HL-60 (cell line): ENCODE measurements at regions not wholly inside any gene's neighbourhood (a gene's known extent, or its start where the extent isn't known, plus 50 kb on each side); places are given as distances from the start of the nearest gene placed in this dataset.

Source experiments
- DNase-seq, 2 experiments: peaks; one replicate each; pipeline ENCODE4 v3.0.0-alpha.2; 2010 to 2020; ENCODE audit warnings: low read depth in 1 of 2, low spot score in 1 of 2
- H3K27ac ChIP-seq: fragments of 250-450 bp; sonication (Bioruptor Pico); replicated peaks from 2 replicates; pipeline ENCODE4 v1.5.1; 2020; ENCODE audit warnings: mild to moderate bottlenecking, moderate library complexity
- H3K27me3 ChIP-seq: fragments of 250-450 bp; sonication (Bioruptor Pico); 2 replicates; pipeline ENCODE4 v1.5.1; 2021; ENCODE audit warnings: mild to moderate bottlenecking, moderate library complexity; ENCODE audit not compliant: insufficient read depth, poor library complexity, severe bottlenecking
- H3K4me3 ChIP-seq: replicated peaks from 2 replicates; pipeline ENCODE4 v1.5.1; 2011; ENCODE audit warnings: mild to moderate bottlenecking, control low read depth, low read length; ENCODE audit not compliant: insufficient read depth
- CTCF ChIP-seq: IDR thresholded peaks from one replicate; pipeline ENCODE4 v1.5.1; 2011; ENCODE audit warnings: low read length, control low read depth, inconsistent platforms; ENCODE audit not compliant: insufficient read depth
- GABPA ChIP-seq: IDR thresholded peaks from 2 replicates; pipeline ENCODE4 v1.6.1; 2012; ENCODE audit warnings: low read depth
- POLR2AphosphoS5 ChIP-seq: IDR thresholded peaks from 2 replicates; pipeline ENCODE4 v1.6.1; 2012; ENCODE audit warnings: low read depth
- SPI1 ChIP-seq: IDR thresholded peaks from 2 replicates; pipeline ENCODE4 v1.6.1; 2012; ENCODE audit warnings: low read depth, mild to moderate bottlenecking, borderline replicate concordance
- TF ChIP-seq, protein P1 (sequence below): IDR thresholded peaks from 2 replicates; pipeline ENCODE4 v1.6.1; 2012; ENCODE audit warnings: low read depth; ENCODE audit not compliant: insufficient replicate concordance

- Histone ChIP-seq H3K27me3 (peaks cover 3% of the 10 kb centered on the region), H3K27ac (no peak overlapping the region), H3K4me3 (no peak overlapping the region)
- no peak for TF ChIP-seq POLR2AphosphoS5
- DNase-seq: no peak
Measured at GRCh38 chr2:7691961-7692656, 774.9 kb downstream of the RNF144A start.

DNA sequence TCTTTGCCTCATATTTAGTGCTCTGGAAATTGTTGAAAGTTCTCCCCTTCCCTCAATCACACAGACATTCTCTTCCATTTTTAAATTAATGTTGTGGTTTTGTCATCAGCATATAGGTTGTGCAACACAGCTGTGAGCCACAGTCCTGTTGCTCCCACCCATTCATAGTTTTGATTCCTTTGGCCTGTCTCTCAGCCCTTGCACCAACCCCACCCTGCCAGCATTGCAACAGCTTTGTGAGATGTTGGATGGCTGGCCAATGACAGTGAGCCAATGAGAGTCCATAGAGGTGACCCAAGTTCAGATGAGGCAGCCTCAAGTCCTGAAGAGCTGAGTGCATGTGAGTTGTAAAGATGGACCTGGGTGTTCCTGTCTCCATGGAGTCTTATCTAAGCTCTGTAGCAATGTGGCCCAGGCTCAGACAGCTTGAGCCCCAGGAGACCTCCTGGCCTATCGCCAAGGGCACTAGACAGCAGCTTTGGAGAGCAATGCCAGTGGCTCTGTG is 775.5 kb downstream of the RNF144A start:
- H3K4me3 ChIP-seq: no peak overlapping the region
- H3K27ac ChIP-seq: no peak overlapping the region
- TF ChIP-seq POLR2AphosphoS5 (no peak), SPI1 (no peak), CTCF (no peak), GABPA (no peak)
- TF ChIP-seq, protein P1, sequence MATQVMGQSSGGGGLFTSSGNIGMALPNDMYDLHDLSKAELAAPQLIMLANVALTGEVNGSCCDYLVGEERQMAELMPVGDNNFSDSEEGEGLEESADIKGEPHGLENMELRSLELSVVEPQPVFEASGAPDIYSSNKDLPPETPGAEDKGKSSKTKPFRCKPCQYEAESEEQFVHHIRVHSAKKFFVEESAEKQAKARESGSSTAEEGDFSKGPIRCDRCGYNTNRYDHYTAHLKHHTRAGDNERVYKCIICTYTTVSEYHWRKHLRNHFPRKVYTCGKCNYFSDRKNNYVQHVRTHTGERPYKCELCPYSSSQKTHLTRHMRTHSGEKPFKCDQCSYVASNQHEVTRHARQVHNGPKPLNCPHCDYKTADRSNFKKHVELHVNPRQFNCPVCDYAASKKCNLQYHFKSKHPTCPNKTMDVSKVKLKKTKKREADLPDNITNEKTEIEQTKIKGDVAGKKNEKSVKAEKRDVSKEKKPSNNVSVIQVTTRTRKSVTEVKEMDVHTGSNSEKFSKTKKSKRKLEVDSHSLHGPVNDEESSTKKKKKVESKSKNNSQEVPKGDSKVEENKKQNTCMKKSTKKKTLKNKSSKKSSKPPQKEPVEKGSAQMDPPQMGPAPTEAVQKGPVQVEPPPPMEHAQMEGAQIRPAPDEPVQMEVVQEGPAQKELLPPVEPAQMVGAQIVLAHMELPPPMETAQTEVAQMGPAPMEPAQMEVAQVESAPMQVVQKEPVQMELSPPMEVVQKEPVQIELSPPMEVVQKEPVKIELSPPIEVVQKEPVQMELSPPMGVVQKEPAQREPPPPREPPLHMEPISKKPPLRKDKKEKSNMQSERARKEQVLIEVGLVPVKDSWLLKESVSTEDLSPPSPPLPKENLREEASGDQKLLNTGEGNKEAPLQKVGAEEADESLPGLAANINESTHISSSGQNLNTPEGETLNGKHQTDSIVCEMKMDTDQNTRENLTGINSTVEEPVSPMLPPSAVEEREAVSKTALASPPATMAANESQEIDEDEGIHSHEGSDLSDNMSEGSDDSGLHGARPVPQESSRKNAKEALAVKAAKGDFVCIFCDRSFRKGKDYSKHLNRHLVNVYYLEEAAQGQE: no peak
- no peak for DNase-seq
- peaks cover 3% of the 10 kb centered on the region for H3K27me3 ChIP-seq

DNA sequence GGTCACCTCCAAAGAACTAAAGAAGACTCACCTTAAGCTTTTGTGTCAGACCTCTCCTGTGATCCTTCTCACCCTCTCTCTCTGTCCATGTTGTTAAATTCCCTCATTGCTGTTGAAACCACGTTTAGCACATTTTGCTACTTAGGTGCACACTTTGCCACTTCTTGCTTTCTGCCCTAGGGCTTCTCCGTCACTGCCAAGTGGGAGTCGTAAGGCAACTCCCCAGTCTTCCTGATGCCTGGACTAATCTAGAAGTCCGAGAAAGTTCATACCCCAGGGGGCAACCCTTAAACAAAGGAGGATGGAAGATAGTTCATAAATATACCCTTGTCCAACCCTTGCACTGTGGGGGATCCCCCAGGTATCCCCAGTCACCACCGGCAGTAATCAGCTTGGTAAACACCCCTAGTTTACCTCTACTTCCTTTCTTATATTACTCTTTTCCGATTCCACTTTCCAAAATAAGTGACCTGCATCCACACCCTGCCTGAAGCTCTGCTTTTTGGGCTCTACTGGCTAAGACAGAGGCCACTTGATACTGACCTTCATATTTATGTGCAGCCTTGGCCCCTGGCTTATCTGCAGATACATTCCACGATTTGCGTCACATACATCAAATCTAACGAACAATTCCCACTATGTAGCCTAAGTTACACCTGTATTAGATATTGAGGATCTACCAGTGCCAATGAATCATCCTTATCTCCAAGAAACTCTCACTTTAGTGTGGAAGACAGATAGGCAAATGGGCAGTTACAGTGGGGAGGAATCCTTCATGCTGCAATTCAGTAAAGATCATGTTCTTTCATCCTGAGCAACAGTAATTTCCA is 776.2 kb downstream of the RNF144A start:
- DNase-seq: no peak
- Histone ChIP-seq H3K4me3 (no peak overlapping the region), H3K27ac (no peak overlapping the region), H3K27me3 (peaks cover 3% of the 10 kb centered on the region)
- TF ChIP-seq, protein P1: no peak
- TF ChIP-seq POLR2AphosphoS5 (no peak), CTCF (no peak), GABPA (no peak), SPI1 (no peak)
